GM21515 (cell line): ENCODE measurements at regions not wholly inside any gene's neighbourhood (a gene's known extent, or its start where the extent isn't known, plus 50 kb on each side); places are given as distances from the start of the nearest gene placed in this dataset.

Experiments used
- ATAC-seq: cut with Tn5 transposase; IDR thresholded peaks from one replicate; pipeline ENCODE4 v1.9.1; 2021; ENCODE audit not compliant: unreplicated experiment

- no peak for ATAC-seq
These were observed 490.8 kb downstream of the VRK1 start for GRCh38 chr14:97287956-97288355.

- ATAC-seq = no peak
These were observed 492.9 kb downstream of the VRK1 start for GRCh38 chr14:97290065-97290464.

- ATAC-seq = no peak
These were observed 493.8 kb downstream of the VRK1 start for GRCh38 chr14:97290977-97291376.

- ATAC-seq = no peak
These were observed 496.5 kb downstream of the VRK1 start for GRCh38 chr14:97293659-97294058.

GRCh38 chr14:97295108-97295710 is 498.0 kb downstream of the VRK1 start:
- no peak for ATAC-seq

- ATAC-seq = no peak
These were observed 499.0 kb downstream of the VRK1 start for GRCh38 chr14:97296176-97296575.

- ATAC-seq = no peak
These were observed 499.9 kb downstream of the VRK1 start for GRCh38 chr14:97297100-97297499.

GRCh38 chr14:97298331-97298730 is 501.1 kb downstream of the VRK1 start:
- no peak for ATAC-seq

- no peak for ATAC-seq
These were observed 501.6 kb downstream of the VRK1 start for GRCh38 chr14:97298736-97299135.

GRCh38 chr14:97299661-97300060 is 502.5 kb downstream of the VRK1 start:
- ATAC-seq = no peak

- no peak for ATAC-seq
These were observed 504.9 kb downstream of the VRK1 start for GRCh38 chr14:97301931-97302559.

GRCh38 chr14:97306133-97306759 is 509.1 kb downstream of the VRK1 start:
- ATAC-seq = peak; percentile 77

- ATAC-seq = peak; percentile 63
These were observed 509.6 kb downstream of the VRK1 start for GRCh38 chr14:97306760-97307246.

GRCh38 chr14:97311411-97311810 is 514.2 kb downstream of the VRK1 start:
- no peak for ATAC-seq

- no peak for ATAC-seq
These were observed 515.7 kb downstream of the VRK1 start for GRCh38 chr14:97312910-97313309.

- ATAC-seq = no peak
These were observed 518.6 kb downstream of the VRK1 start for GRCh38 chr14:97315790-97316189.

GRCh38 chr14:97318380-97318779 is 521.2 kb downstream of the VRK1 start:
- ATAC-seq = no peak

- no peak for ATAC-seq
These were observed 522.5 kb downstream of the VRK1 start for GRCh38 chr14:97319691-97320090.

GRCh38 chr14:97328743-97329142 is 531.6 kb downstream of the VRK1 start:
- ATAC-seq = no peak

- ATAC-seq = no peak
These were observed 532.5 kb downstream of the VRK1 start for GRCh38 chr14:97329701-97330100.

- ATAC-seq = no peak
These were observed 533.9 kb downstream of the VRK1 start for GRCh38 chr14:97331058-97331457.

- ATAC-seq = no peak
These were observed 534.3 kb downstream of the VRK1 start for GRCh38 chr14:97331526-97331925.
